ENCODE measurements at regions not wholly inside any gene's neighbourhood (a gene's known extent, or its start where the extent isn't known, plus 50 kb on each side); places are given as distances from the start of the nearest gene placed in this dataset.

DNA sequence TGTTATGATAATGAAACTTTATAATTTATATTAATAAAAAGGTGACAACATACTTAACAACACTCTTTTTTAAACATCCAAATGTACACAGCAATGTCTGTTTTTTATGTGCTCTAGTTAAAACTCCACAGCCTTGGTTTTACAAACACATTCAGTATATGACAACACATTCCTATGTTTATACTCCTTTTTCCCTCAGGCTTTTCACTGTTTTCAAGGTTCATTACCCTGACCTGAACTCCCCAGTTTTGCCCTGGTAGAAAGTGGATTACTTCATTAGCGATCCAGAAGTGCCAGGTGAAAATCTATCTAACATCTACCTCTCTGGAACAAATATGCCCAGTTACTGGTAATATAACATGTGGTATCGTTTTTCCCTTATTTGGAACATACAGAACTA, 340.2 kb upstream of the DDHD1 start:
- no peak for DNase-seq
- Histone ChIP-seq H3K9me3 (no peaks in the 10 kb centered on the region), H3K4me2 (no peak overlapping the region), H3K4me3 (ENCODE audit: low read depth in 2 of 2, low read length in 1 of 2) (no peak overlapping the region), H3K79me2 (ENCODE audit: insufficient read depth) (no peaks in the 10 kb centered on the region), H2AFZ (ENCODE audit: low read depth) (no peak overlapping the region), H4K20me1 (ENCODE audit: insufficient read depth) (no peaks in the 10 kb centered on the region), H3K27me3 (ENCODE audit: insufficient read depth) (no peaks in the 10 kb centered on the region), H3K9me2 (0 out of 2 replicates have a peak, but pooled peaks cover 3% of the 10 kb centered on the region), H3K36me3 (replicated peaks in 1 of 2; ENCODE audit: control insufficient read depth in 1 of 2, insufficient read depth in 2 of 2, low read length in 1 of 2) (no peaks in the 10 kb centered on the region), H3F3A (replicated peaks; ENCODE audit: insufficient read depth) (no peaks in the 10 kb centered on the region), H3K4me1 (ENCODE audit: control insufficient read depth in 1 of 2, insufficient read depth in 2 of 2, low read depth in 1 of 2, low read length in 1 of 2) (no peaks in the 10 kb centered on the region), H3K27ac (ENCODE audit: low read depth in 2 of 2, low read length in 1 of 2) (no peak overlapping the region), H3K9ac (no peak overlapping the region)
- POLR2A ChIA-PET = no interaction called here
- TF ChIP-seq FOSL2 (IDR thresholded peaks at IDR 0.05; ENCODE audit: borderline replicate concordance, low read depth) (no peak), YY1 (IDR thresholded peaks at IDR 0.05; ENCODE audit: low read depth) (no peak), POLR2AphosphoS5 (IDR thresholded peaks at IDR 0.05; ENCODE audit: low read depth, low read length) (no peak)
- WGBS (ENCODE audit: low lambda C conversion rate) = 6% methylated on average over 2 of the region's 2 CpGs
- CTCF ChIA-PET = no interaction called here

GRCh38 chr14:53491884-53492277, 338.8 kb upstream of the DDHD1 start:
- POLR2A ChIA-PET = no interaction called here
- H3K4me2 ChIP-seq = no peak overlapping the region

More at GRCh38 chr14:53491884-53492277, 338.8 kb upstream of the DDHD1 start:
- DNase-seq = no peak
- H3K36me3 ChIP-seq (replicated peaks in 1 of 2; ENCODE audit: control insufficient read depth in 1 of 2, insufficient read depth in 2 of 2, low read length in 1 of 2) = no peaks in the 10 kb centered on the region
- H3K27ac ChIP-seq (ENCODE audit: low read depth in 2 of 2, low read length in 1 of 2) = no peak overlapping the region
- no peak overlapping the region for H2AFZ ChIP-seq (ENCODE audit: low read depth)
- H3K4me1 ChIP-seq (ENCODE audit: control insufficient read depth in 1 of 2, insufficient read depth in 2 of 2, low read depth in 1 of 2, low read length in 1 of 2) = no peaks in the 10 kb centered on the region
- no peaks in the 10 kb centered on the region for H3K9me3 ChIP-seq
- no peak overlapping the region for H3K9ac ChIP-seq
- no peaks in the 10 kb centered on the region for H3K27me3 ChIP-seq (ENCODE audit: insufficient read depth)
- CTCF ChIA-PET = no interaction called here
- WGBS (ENCODE audit: low lambda C conversion rate) = 4% methylated on average over 5 of the region's 5 CpGs
- H3K9me2 ChIP-seq = 0 out of 2 replicates have a peak, but pooled peaks cover 3% of the 10 kb centered on the region
- H4K20me1 ChIP-seq (ENCODE audit: insufficient read depth) = no peaks in the 10 kb centered on the region
- H3K79me2 ChIP-seq (ENCODE audit: insufficient read depth) = no peaks in the 10 kb centered on the region
- no peaks in the 10 kb centered on the region for H3F3A ChIP-seq (replicated peaks; ENCODE audit: insufficient read depth)
- no peak overlapping the region for H3K4me3 ChIP-seq (ENCODE audit: low read depth in 2 of 2, low read length in 1 of 2)
- TF ChIP-seq ELF1 (IDR thresholded peaks at IDR 0.05) (no peak), EP300 (IDR thresholded peaks at IDR 0.05; ENCODE audit: borderline replicate concordance in 1 of 2, low read depth in 1 of 2, low read length in 1 of 2) (no peak), NRF1 (IDR thresholded peaks at IDR 0.05; ENCODE audit: low read depth, low read length) (no peak), RCOR1 (IDR thresholded peaks at IDR 0.05; ENCODE audit: low read length) (no peak), RXRA (IDR thresholded peaks at IDR 0.05; ENCODE audit: borderline replicate concordance, low read depth) (no peak), IRF3 (IDR thresholded peaks at IDR 0.05; ENCODE audit: low read depth, low read length) (no peak), GATA2 (CRISPR knock-in tag; IDR thresholded peaks at IDR 0.05) (no peak), MEF2A (IDR thresholded peaks at IDR 0.05; ENCODE audit: borderline replicate concordance, low read depth) (no peak), EZH2phosphoT487 (IDR thresholded peaks at IDR 0.05; ENCODE audit: borderline replicate concordance, low read depth) (no peak), RFX5 (IDR thresholded peaks at IDR 0.05; ENCODE audit: low read length) (no peak), ZBTB33 (IDR thresholded peaks at IDR 0.05; ENCODE audit: borderline replicate concordance, low read depth) (no peak), TEAD4 (IDR thresholded peaks at IDR 0.05; ENCODE audit: borderline replicate concordance, insufficient read depth) (no peak)
- TF ChIP-seq, protein P1, sequence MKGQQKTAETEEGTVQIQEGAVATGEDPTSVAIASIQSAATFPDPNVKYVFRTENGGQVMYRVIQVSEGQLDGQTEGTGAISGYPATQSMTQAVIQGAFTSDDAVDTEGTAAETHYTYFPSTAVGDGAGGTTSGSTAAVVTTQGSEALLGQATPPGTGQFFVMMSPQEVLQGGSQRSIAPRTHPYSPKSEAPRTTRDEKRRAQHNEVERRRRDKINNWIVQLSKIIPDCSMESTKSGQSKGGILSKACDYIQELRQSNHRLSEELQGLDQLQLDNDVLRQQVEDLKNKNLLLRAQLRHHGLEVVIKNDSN (IDR thresholded peaks at IDR 0.05; ENCODE audit: borderline replicate concordance, low read depth) = no peak
- TF ChIP-seq, protein P2, sequence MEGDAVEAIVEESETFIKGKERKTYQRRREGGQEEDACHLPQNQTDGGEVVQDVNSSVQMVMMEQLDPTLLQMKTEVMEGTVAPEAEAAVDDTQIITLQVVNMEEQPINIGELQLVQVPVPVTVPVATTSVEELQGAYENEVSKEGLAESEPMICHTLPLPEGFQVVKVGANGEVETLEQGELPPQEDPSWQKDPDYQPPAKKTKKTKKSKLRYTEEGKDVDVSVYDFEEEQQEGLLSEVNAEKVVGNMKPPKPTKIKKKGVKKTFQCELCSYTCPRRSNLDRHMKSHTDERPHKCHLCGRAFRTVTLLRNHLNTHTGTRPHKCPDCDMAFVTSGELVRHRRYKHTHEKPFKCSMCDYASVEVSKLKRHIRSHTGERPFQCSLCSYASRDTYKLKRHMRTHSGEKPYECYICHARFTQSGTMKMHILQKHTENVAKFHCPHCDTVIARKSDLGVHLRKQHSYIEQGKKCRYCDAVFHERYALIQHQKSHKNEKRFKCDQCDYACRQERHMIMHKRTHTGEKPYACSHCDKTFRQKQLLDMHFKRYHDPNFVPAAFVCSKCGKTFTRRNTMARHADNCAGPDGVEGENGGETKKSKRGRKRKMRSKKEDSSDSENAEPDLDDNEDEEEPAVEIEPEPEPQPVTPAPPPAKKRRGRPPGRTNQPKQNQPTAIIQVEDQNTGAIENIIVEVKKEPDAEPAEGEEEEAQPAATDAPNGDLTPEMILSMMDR (IDR thresholded peaks at IDR 0.05) = no peak
